Astrocyte of the cerebellum (primary cell): ENCODE measurements at regions not wholly inside any gene's neighbourhood (a gene's known extent, or its start where the extent isn't known, plus 50 kb on each side); places are given as distances from the start of the nearest gene placed in this dataset.
"Not testable (repeated sequence)": the region's sequence is repeated elsewhere in the genome, so short reads cannot be mapped to it uniquely, and the experiment has no call there.

ENCODE experiments used
- DNase-seq: peaks from one replicate; pipeline ENCODE4 v3.0.0-alpha.2; 2011; ENCODE audit warnings: low read depth
- H3K4me3 ChIP-seq: 2 replicates; pipeline ENCODE4 v1.5.1; 2011; ENCODE audit warnings: mild to moderate bottlenecking, low read depth, low read length, moderate library complexity
- CTCF ChIP-seq: IDR thresholded peaks from 2 replicates; pipeline ENCODE4 v1.5.1; 2012; ENCODE audit warnings: low read length, low read depth, moderate library complexity, mild to moderate bottlenecking; ENCODE audit errors: missing control alignments
- in situ Hi-C: cut with HindIII; loops from 2 replicates; pipeline ENCODE4 v1.10.0; 2017; ENCODE audit warnings: low sequenced_read_pairs

GRCh38 chr5:44178414-44178813 is 210.8 kb downstream of the FGF10 start:
- H3K4me3 ChIP-seq, result no peak overlapping the region
- DNase-seq, result no peak
- in situ Hi-C loops, result no loop called here
- no peak for TF ChIP-seq CTCF

- H3K4me3 ChIP-seq, result no peak overlapping the region
- in situ Hi-C loops, result no loop called here
- DNase-seq, result no peak
- no peak for TF ChIP-seq CTCF
These were observed 221.7 kb downstream of the FGF10 start for GRCh38 chr5:44167540-44167939.

GRCh38 chr5:44160369-44160768 is 228.9 kb downstream of the FGF10 start:
- in situ Hi-C loops, result no loop called here
- DNase-seq, result no peak
- H3K4me3 ChIP-seq, result no peak overlapping the region
- no peak for TF ChIP-seq CTCF

- in situ Hi-C loops, result no loop called here
- H3K4me3 ChIP-seq, result no peak overlapping the region
- TF ChIP-seq CTCF, result no peak
- DNase-seq, result no peak
These were observed 239.0 kb downstream of the FGF10 start for GRCh38 chr5:44150075-44150723.

- H3K4me3 ChIP-seq, DNase-seq, in situ Hi-C loops: not testable (repeated sequence)
These were observed 271.3 kb downstream of the FGF10 start for GRCh38 chr5:44117947-44118346.

GRCh38 chr5:44108232-44108631 is 281.0 kb downstream of the FGF10 start:
- in situ Hi-C loops, DNase-seq, H3K4me3 ChIP-seq: not testable (repeated sequence)

- no peak for TF ChIP-seq CTCF
- DNase-seq, result no peak
- in situ Hi-C loops, result no loop called here
- H3K4me3 ChIP-seq, result no peak overlapping the region
These were observed 289.6 kb downstream of the FGF10 start for GRCh38 chr5:44099643-44100042.
